ENCODE measurements at regions not wholly inside any gene's neighbourhood (a gene's known extent, or its start where the extent isn't known, plus 50 kb on each side); places are given as distances from the start of the nearest gene placed in this dataset.

GRCh38 chr14:82855912-82856391 lies 1322.3 kb upstream of the SEL1L start:
- DNase-seq, result no peak
- H3K4me3 ChIP-seq, result no peak overlapping the region
- intact Hi-C loops (cut with DNase I), result no loop called here

GRCh38 chr14:82861313-82861712 lies 1327.7 kb upstream of the SEL1L start:
- no peaks in the 10 kb centered on the region for H3K4me1 ChIP-seq
- H3K9ac ChIP-seq (ENCODE audit: low read depth in 2 of 2, low read length in 2 of 2), result no peak overlapping the region
- H3K27ac ChIP-seq, result no peak overlapping the region
- intact Hi-C loops (cut with DNase I), result no loop called here
- no peaks in the 10 kb centered on the region for H3K36me3 ChIP-seq
- H3K9me3 ChIP-seq, result no peaks in the 10 kb centered on the region
- no peak overlapping the region for H3K4me3 ChIP-seq
- TF ChIP-seq CTCF (IDR thresholded peaks at IDR 0.05), result no peak
- DNase-seq, result no peak
- no peaks in the 10 kb centered on the region for H3K27me3 ChIP-seq

More at GRCh38 chr14:82855912-82856391, 1322.3 kb upstream of the SEL1L start:
- Histone ChIP-seq H3K4me1 (no peaks in the 10 kb centered on the region), H3K9me3 (no peaks in the 10 kb centered on the region), H3K9ac (ENCODE audit: low read depth in 2 of 2, low read length in 2 of 2) (no peak overlapping the region), H3K27ac (no peak overlapping the region), H3K27me3 (no peaks in the 10 kb centered on the region), H3K36me3 (no peaks in the 10 kb centered on the region)
- no peak for TF ChIP-seq CTCF (IDR thresholded peaks at IDR 0.05)

GRCh38 chr14:82872494-82872893 lies 1338.8 kb upstream of the SEL1L start:
- H3K36me3 ChIP-seq, result no peaks in the 10 kb centered on the region
- H3K27me3 ChIP-seq, result no peaks in the 10 kb centered on the region
- DNase-seq, result no peak
- no peak for TF ChIP-seq CTCF (IDR thresholded peaks at IDR 0.05)
- H3K9ac ChIP-seq (ENCODE audit: low read depth in 2 of 2, low read length in 2 of 2), result no peak overlapping the region
- H3K4me1 ChIP-seq, result no peaks in the 10 kb centered on the region
- no peak overlapping the region for H3K4me3 ChIP-seq
- no peak overlapping the region for H3K27ac ChIP-seq
- no peaks in the 10 kb centered on the region for H3K9me3 ChIP-seq
- intact Hi-C loops (cut with DNase I), result no loop called here

GRCh38 chr14:82878951-82879350 lies 1345.3 kb upstream of the SEL1L start:
- intact Hi-C loops (cut with DNase I), result no loop called here
- no peak for TF ChIP-seq CTCF (IDR thresholded peaks at IDR 0.05)
- no peaks in the 10 kb centered on the region for H3K36me3 ChIP-seq
- no peak overlapping the region for H3K27ac ChIP-seq
- H3K9me3 ChIP-seq, result no peaks in the 10 kb centered on the region
- no peak overlapping the region for H3K9ac ChIP-seq (ENCODE audit: low read depth in 2 of 2, low read length in 2 of 2)
- H3K27me3 ChIP-seq, result no peaks in the 10 kb centered on the region
- no peak overlapping the region for H3K4me3 ChIP-seq
- no peaks in the 10 kb centered on the region for H3K4me1 ChIP-seq
- DNase-seq, result no peak

GRCh38 chr14:82879949-82880535 lies 1346.4 kb upstream of the SEL1L start:
- Histone ChIP-seq H3K4me1 (no peaks in the 10 kb centered on the region), H3K4me3 (no peak overlapping the region), H3K27me3 (no peaks in the 10 kb centered on the region), H3K9ac (ENCODE audit: low read depth in 2 of 2, low read length in 2 of 2) (no peak overlapping the region), H3K27ac (no peak overlapping the region), H3K36me3 (no peaks in the 10 kb centered on the region), H3K9me3 (no peaks in the 10 kb centered on the region)
- DNase-seq, result no peak
- intact Hi-C loops (cut with DNase I), result no loop called here
- TF ChIP-seq CTCF (IDR thresholded peaks at IDR 0.05), result no peak
